NCI-H2029 treated with DMSO at 0.1 percent for 48 hours (cell line): ENCODE measurements at regions not wholly inside any gene's neighbourhood (a gene's known extent, or its start where the extent isn't known, plus 50 kb on each side); places are given as distances from the start of the nearest gene placed in this dataset.

Experiments used
- DNase-seq: peaks from one replicate; lab custom pipeline; 2025; lab: John Stamatoyannopoulos, UW

DNA sequence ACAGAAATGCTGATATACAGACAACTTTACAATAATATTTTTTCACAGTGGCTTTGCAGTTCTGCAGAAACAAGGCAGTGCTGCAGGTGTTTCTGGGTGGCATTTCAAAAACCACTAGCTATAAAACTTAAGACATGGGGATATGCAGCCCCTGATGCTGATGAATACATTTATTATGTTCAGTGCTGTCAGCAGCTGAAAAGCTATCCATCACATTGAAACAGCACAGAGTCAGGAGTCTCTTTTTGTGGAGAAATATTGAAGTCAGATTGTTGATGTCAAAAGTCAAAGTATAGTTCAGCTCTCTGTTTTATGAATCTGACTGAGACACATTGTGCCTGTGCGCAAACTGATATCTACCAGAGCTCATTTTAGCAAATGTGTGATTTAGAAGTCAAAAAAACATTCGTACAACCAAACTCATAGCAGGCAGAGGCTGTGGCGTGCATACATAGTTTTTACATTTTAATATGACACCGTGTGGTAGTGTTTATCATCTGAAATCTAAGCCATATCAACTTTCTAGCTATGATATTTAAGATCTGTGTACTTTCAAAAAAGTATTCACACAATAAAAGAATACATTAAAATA, 467.6 kb downstream of the PRKD1 start:
- DNase-seq = no peak

DNA sequence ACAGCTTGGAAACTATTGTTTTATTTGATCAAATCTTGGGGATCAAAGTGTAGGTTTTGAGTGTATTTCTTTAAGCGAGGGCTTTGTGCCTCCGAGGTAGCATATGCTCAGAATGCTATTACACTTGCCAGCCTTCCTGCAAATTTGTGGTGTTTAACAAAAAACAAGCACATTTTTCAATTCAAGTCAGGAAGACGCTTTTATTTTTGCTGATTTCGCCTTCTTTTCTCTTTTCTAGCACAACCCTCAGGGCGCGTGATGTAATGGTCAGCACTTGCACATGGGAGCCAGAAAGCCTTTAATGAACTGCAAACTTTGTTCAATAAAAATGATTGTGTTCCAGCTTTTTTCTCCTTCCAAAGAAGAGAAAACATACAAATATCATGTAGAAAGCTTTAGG, 466.5 kb downstream of the PRKD1 start:
- no peak for DNase-seq

DNA sequence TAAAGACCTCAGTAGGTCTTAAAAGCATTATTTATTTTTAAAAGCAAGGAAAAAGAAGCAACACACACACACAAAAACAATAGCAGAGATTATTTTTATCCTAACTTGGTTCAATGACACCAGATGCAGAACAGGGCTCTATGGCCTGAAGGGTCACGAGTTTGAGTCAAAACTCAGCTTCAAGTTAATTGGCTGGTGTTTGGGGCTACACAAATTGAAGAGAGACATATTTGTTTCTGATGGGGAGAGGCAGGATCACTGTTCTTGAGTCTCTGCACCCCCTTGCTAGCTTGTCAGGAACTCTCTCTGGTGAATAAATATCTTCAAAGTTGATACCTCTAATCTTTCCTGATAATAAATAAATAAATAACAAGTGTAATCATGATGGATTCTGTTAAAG, 466.1 kb downstream of the PRKD1 start:
- no peak for DNase-seq

DNA sequence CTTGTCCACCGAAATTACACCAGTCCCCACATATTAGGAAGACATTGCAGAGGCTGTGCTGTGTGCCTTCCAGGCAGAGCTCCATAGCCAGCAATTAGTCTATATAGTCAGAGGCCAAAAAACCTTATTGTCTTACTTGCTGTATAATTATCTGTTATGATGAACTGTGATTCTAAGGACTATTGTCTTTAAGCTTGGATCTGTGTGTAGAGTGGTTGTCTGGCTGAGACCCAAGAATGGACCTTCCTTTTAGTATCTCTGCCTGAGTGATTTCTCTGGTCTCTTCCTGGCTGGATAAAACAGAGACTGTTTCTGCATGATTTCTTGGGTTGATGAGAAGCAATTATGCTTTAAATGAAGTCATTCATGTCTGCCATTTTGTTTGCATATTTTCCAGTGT, 465.3 kb downstream of the PRKD1 start:
- peak; percentile 1 for DNase-seq

DNA sequence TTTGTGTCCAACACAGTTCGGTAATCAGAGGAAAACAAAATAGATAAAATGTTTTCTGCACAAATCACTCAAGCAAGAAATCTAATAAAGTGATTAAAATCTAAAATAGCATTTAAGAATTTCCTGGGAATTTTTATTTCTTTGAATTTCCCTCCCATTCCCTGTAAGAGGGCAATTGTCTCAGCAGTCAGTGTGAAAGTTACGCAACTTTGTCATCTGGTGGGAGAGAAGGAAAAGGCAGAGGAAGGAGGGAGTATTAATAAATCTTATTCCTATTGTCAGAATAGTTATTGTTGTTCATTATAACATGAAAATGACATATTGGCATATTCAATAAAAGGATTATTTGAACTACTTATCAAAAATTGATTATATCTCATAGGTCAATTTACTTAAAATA, 464.9 kb downstream of the PRKD1 start:
- no peak for DNase-seq

DNA sequence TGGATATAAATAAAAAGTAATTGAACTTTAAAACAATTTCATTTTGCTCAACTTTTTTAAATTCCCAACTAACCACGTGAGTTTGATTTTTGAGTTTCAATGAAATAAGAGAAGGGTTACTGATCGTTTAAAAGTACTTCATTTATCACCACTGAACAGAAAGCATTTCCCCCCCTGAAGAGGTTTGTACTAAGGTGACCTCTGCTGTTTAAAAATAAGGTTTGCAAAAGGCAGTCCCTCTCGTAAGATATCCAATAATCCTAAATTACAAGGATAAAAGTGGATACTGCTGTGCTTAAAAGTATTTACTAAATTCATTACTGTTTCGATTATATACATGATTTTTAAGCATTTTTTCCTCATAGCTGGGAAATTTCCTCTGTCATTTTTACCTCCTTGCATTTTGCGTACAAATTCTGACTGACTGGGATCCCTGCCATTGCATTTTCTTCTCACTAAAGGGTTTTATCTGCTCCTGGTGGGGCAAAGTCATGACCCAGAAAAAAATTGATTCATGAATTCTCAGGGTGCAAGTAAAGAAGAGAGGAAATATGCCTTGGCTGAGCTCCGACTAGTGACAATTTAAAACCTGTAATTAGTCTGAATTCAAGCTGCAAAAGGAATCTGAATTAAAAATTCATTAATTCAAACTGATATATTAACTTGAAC, 463.8 kb downstream of the PRKD1 start:
- DNase-seq = no peak

DNA sequence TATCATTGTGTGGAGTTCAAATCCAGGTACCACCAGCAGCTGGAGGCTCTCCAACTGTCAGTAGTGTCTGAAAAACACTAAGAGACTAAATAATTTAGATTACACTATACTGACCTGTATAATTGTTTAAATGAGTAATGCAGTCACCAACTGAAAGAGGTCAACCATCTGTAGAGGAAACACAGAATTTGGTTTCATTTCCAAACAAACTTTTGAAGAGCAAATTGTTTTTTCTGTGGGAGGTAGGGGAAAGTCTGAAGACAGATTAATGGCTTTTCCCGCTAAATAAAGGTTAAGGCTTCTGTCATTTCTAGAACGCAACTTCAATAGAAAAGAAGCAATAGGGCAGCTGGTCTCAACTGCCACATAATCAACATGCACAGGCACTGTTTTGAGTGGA, 462.6 kb downstream of the PRKD1 start:
- DNase-seq = no peak

DNA sequence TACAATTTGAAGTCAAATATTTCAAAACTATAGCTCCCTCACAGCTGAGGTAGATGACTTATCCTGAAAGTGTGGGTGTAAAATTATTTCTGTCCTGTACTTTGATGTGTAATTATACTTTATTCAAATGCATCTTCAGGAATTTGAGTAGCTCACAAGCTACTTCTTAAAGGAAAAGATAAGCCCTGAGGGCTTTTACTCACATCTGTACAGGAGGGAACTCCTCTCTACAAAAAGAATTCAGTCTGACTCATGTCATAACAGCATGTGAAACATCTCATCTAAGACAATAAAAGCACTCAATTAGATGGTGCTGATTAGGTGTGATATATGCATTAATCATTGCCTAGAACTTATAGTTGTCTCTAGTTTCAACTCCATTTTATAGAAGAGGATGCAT, 452.0 kb downstream of the PRKD1 start:
- no peak for DNase-seq

DNA sequence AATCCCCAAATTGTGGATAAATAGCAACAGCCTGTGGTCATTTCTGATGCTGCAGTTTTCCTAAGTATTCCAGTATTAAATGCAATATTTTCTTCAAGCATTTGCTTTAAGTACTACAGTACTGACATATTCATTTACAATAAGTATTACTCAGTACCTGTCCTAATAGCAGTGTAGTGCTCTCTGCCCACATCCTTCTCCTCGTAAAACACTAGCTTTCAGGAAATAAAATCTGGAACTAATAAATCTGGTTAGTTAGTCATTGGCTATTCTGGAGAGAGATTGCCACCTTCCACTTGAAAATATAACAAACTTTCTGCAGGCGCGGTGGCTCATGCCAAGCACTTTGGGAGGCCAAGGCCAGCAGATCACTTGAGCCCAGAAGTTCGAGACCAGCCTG, 441.5 kb downstream of the PRKD1 start:
- no peak for DNase-seq

DNA sequence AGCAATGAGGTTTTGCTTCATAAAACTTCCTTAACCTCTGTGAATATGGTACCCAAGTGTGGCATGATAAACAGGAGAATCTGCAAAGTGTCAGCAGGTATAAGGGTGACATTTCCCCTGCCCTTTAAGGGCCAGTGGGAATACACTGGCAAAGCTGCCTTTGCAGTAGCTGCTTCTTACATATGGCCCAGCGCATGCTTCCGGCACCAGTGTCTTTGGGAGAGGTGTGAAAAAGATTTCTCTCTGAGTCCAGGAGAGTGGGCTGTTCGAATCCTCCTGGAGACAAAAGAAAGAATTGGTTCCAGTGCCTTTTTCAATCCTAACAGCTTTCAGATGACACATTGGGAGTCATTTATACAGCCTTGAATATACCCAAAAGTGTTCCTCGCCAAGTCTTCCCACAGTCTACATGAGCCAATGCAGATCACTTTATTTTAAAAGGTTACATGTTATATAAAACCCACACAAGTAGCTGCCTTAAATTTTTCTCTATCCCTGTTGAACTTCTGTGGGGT, 437.7 kb downstream of the PRKD1 start:
- DNase-seq = no peak

DNA sequence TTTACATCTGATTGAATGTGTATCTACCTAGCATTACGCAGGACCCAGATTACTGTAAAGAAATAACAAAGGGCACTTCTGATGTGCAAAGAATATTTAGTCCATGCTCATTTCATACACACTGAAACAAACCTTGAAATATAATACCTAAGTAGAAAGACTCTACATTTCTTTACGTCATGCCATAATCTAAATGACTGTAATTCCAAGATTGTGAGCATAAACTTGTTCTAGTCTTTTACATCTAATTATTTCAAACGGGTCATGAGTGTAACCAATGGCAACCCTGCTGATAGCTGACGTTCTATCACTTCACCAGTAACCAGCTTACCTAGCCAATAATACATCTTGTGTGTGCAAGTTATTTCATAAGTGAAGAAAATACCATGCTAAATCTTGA, 433.8 kb downstream of the PRKD1 start:
- DNase-seq = no peak

DNA sequence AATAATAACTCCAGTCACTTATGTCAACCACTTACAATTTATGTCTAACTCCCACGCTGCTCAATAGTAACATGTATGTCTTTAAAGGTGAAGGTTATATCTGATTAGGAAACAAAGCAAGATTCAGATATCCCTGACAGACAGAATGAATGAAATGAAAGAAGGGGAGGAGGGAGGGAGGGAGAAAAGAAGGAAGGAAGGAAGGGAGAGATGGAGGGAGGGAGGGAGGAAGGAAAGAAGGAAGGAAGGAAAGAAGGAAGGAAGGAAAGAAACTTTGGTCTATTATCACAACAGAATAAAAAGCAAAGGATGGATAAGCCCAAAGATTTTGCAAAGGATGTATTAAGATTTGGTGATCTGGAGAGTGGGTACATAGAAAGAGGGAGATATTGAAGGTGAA, 433.3 kb downstream of the PRKD1 start:
- DNase-seq = no peak

DNA sequence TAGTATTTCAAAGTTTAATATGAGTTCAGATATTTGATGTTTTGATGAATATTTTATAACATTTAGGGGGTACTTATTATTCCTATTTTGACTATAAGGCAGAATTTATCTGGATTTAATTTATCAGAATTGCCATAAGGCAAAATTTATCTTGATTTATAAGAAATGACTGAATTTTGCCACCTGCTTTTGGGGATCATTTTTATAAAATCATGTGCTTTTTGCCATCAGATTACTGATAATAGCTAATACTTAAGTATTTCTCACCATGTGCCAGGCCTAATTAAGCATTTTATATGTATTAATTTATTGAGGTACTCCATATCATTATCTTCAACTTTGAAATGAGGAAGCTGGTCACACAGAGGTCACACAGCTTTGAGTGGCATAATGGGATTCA, 423.7 kb downstream of the PRKD1 start:
- no peak for DNase-seq

DNA sequence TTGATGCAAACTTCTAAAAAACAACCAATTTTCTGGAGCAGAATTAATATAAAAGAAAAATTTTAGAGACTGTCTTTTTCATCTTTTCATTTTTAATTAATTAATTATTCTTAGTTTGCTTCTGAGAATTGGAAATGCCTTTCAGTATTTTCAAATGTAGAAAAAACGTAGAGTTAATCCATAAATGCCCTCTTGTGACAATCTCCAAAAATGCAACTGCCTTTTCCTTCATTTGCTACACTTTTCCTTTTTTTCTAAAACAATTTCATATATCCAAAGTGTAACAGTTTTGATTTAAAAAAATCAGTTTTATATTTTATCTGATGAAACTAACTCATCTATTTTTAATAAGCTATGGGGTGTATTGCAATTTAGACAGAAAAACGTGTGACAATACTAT, 409.3 kb downstream of the PRKD1 start:
- DNase-seq = no peak

DNA sequence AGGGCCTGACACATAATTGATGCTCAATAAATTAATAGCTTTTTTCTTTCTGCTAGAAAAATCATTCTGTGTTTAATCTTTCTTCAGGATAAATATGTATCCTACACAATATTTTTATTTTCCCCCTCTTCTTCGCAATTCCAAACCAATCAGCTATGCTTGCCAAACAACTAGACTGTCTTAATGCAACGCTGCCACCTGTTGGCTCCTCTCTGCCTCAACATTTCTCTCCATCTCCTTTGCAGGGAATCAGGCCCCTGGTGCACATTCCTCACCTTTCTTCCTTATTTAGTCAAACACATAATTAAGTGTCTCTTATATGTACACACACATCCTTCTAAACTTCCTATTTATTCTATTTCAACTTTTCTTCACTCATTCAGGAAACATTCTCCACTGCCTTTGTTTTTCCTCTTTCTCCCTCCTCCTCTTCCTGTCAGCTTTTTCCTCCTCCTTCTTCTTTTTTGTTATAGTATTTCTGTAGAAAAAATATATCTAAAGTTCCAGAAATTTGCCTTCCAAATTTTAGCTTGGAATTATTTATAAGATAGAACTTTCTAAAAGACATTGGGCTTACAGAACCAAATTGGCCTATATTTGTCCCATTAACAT, 406.0 kb downstream of the PRKD1 start:
- DNase-seq = peak; percentile 41
